Neuron (in vitro differentiated cells): ENCODE measurements at regions not wholly inside any gene's neighbourhood (a gene's known extent, or its start where the extent isn't known, plus 50 kb on each side); places are given as distances from the start of the nearest gene placed in this dataset.
"Not testable (repeated sequence)": the region's sequence is repeated elsewhere in the genome, so short reads cannot be mapped to it uniquely, and the experiment has no call there.

ENCODE experiments used
- H2AFZ ChIP-seq: one replicate; pipeline ENCODE4 v1.6.1; 2013; ENCODE audit warnings: low read depth, mild to moderate bottlenecking, inconsistent platforms, low read length, moderate library complexity
- H3K27me3 ChIP-seq: one replicate; pipeline ENCODE4 v1.6.1; 2013; ENCODE audit warnings: low read length; ENCODE audit not compliant: insufficient read depth
- H3K36me3 ChIP-seq: one replicate; pipeline ENCODE4 v1.6.1; 2013; ENCODE audit warnings: low read length; ENCODE audit not compliant: insufficient read depth
- H3K4me1 ChIP-seq: one replicate; pipeline ENCODE4 v1.6.1; 2013; ENCODE audit warnings: low read length; ENCODE audit not compliant: insufficient read depth
- H3K4me3 ChIP-seq: 2 replicates; pipeline ENCODE4 v1.5.1; 2013; ENCODE audit warnings: mild to moderate bottlenecking, low read length, moderate library complexity
- H3K9me3 ChIP-seq: one replicate; pipeline ENCODE4 v1.6.1; 2013; ENCODE audit warnings: low read length

- Histone ChIP-seq H2AFZ (no peak overlapping the region), H3K4me1 (peaks cover 26% of the 10 kb centered on the region), H3K4me3 (no peak overlapping the region), H3K27me3 (no peaks in the 10 kb centered on the region), H3K36me3 (no peaks in the 10 kb centered on the region), H3K9me3 (no peaks in the 10 kb centered on the region)
Observed at GRCh38 chr6:3621411-3621810, 130.1 kb downstream of the PXDC1 start.

- H3K27me3 ChIP-seq: no peaks in the 10 kb centered on the region
- H3K4me3 ChIP-seq: no peak overlapping the region
- no peaks in the 10 kb centered on the region for H3K36me3 ChIP-seq
- no peak overlapping the region for H2AFZ ChIP-seq
- peaks cover 22% of the 10 kb centered on the region for H3K4me1 ChIP-seq
- no peaks in the 10 kb centered on the region for H3K9me3 ChIP-seq
Observed at GRCh38 chr6:3620937-3621336, 130.6 kb downstream of the PXDC1 start.

- H3K4me1 ChIP-seq: peaks cover 16% of the 10 kb centered on the region
- H3K36me3 ChIP-seq: no peaks in the 10 kb centered on the region
- H3K27me3 ChIP-seq: no peaks in the 10 kb centered on the region
- no peak overlapping the region for H3K4me3 ChIP-seq
- no peak overlapping the region for H2AFZ ChIP-seq
- no peaks in the 10 kb centered on the region for H3K9me3 ChIP-seq
Observed at GRCh38 chr6:3620389-3620788, 131.1 kb downstream of the PXDC1 start.

GRCh38 chr6:3619800-3620199 lies 131.7 kb downstream of the PXDC1 start:
- Histone ChIP-seq H2AFZ (no peak overlapping the region), H3K36me3 (no peaks in the 10 kb centered on the region), H3K4me3 (no peak overlapping the region), H3K9me3 (no peaks in the 10 kb centered on the region), H3K4me1 (peaks cover 10% of the 10 kb centered on the region), H3K27me3 (no peaks in the 10 kb centered on the region)

- H3K36me3 ChIP-seq: no peaks in the 10 kb centered on the region
- no peak overlapping the region for H3K4me3 ChIP-seq
Observed at GRCh38 chr6:3619201-3619600, 132.3 kb downstream of the PXDC1 start.

GRCh38 chr6:3618642-3619041 lies 132.9 kb downstream of the PXDC1 start:
- Histone ChIP-seq H3K27me3 (no peaks in the 10 kb centered on the region), H3K36me3 (no peaks in the 10 kb centered on the region), H3K9me3 (no peaks in the 10 kb centered on the region), H2AFZ (no peak overlapping the region), H3K4me3 (no peak overlapping the region), H3K4me1 (peaks cover under 1% of the 10 kb centered on the region)

More at GRCh38 chr6:3619201-3619600, 132.3 kb downstream of the PXDC1 start:
- H3K4me1 ChIP-seq: peaks cover 4% of the 10 kb centered on the region
- no peaks in the 10 kb centered on the region for H3K9me3 ChIP-seq
- no peaks in the 10 kb centered on the region for H3K27me3 ChIP-seq
- no peak overlapping the region for H2AFZ ChIP-seq

- no peaks in the 10 kb centered on the region for H3K36me3 ChIP-seq
- H3K27me3 ChIP-seq: no peaks in the 10 kb centered on the region
- no peaks in the 10 kb centered on the region for H3K9me3 ChIP-seq
- H2AFZ ChIP-seq: no peak overlapping the region
- peaks cover 3% of the 10 kb centered on the region for H3K4me1 ChIP-seq
- H3K4me3 ChIP-seq: no peak overlapping the region
Observed at GRCh38 chr6:3617681-3618311, 133.7 kb downstream of the PXDC1 start.

GRCh38 chr6:3617192-3617631 lies 134.3 kb downstream of the PXDC1 start:
- H3K27me3 ChIP-seq: no peaks in the 10 kb centered on the region
- H3K4me3 ChIP-seq: no peak overlapping the region
- peaks cover 6% of the 10 kb centered on the region for H3K4me1 ChIP-seq
- no peaks in the 10 kb centered on the region for H3K36me3 ChIP-seq
- H3K9me3 ChIP-seq: no peaks in the 10 kb centered on the region
- no peak overlapping the region for H2AFZ ChIP-seq

- H3K36me3 ChIP-seq: no peaks in the 10 kb centered on the region
- H3K27me3 ChIP-seq: no peaks in the 10 kb centered on the region
- H3K9me3 ChIP-seq: no peaks in the 10 kb centered on the region
- H3K4me3 ChIP-seq: no peak overlapping the region
- peaks cover 6% of the 10 kb centered on the region for H3K4me1 ChIP-seq
- no peak overlapping the region for H2AFZ ChIP-seq
Observed at GRCh38 chr6:3616565-3617176, 134.8 kb downstream of the PXDC1 start.

- H3K4me3 ChIP-seq: no peak overlapping the region
- peaks cover 6% of the 10 kb centered on the region for H3K4me1 ChIP-seq
- no peak overlapping the region for H2AFZ ChIP-seq
- H3K36me3 ChIP-seq: no peaks in the 10 kb centered on the region
- no peaks in the 10 kb centered on the region for H3K27me3 ChIP-seq
- no peaks in the 10 kb centered on the region for H3K9me3 ChIP-seq
Observed at GRCh38 chr6:3615391-3616380, 135.8 kb downstream of the PXDC1 start.

- Histone ChIP-seq H3K36me3 (no peaks in the 10 kb centered on the region), H3K27me3 (no peaks in the 10 kb centered on the region), H3K9me3 (no peaks in the 10 kb centered on the region), H2AFZ (no peak overlapping the region), H3K4me3 (no peak overlapping the region), H3K4me1 (peaks cover 6% of the 10 kb centered on the region)
Observed at GRCh38 chr6:3614918-3615317, 136.6 kb downstream of the PXDC1 start.

GRCh38 chr6:3613565-3613964 lies 137.9 kb downstream of the PXDC1 start:
- not testable (repeated sequence) for H3K36me3 ChIP-seq, H3K4me3 ChIP-seq, H2AFZ ChIP-seq, H3K4me1 ChIP-seq, H3K27me3 ChIP-seq, H3K9me3 ChIP-seq
